ENCODE measurements at regions not wholly inside any gene's neighbourhood (a gene's known extent, or its start where the extent isn't known, plus 50 kb on each side); places are given as distances from the start of the nearest gene placed in this dataset.

DNA sequence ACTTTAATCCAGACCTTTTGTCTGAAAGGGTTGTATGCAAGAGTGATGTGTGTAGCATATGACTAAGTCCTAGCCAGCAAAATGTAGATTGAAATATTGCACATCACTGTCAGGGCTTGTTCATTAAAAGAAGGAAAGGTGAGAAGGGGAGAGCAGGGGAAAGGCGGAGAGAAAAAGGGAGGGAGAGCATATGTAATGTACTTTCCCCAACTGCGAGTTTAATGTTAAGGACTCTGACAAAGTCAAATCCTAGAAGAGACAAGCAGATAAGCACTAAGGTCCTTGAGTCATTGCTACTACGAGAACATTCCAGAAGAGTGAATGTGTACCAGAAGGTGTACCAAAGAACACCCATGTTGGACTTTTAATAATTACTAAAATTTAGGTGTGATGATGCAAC is 1336.7 kb downstream of the NSUN3 start:
- TF ChIP-seq HDGF (IDR thresholded peaks at IDR 0.05; ENCODE audit: borderline replicate concordance) (no peak), BHLHE40 (IDR thresholded peaks at IDR 0.05; ENCODE audit: borderline replicate concordance) (no peak), LEF1 (IDR thresholded peaks at IDR 0.05; ENCODE audit: borderline replicate concordance) (no peak), FOXM1 (IDR thresholded peaks at IDR 0.05; ENCODE audit: borderline replicate concordance) (no peak), SP1 (IDR thresholded peaks at IDR 0.05) (no peak), ELF4 (IDR thresholded peaks at IDR 0.05) (no peak)
